Ovary (tissue), 3 donors: ENCODE measurements at regions not wholly inside any gene's neighbourhood (a gene's known extent, or its start where the extent isn't known, plus 50 kb on each side); places are given as distances from the start of the nearest gene placed in this dataset.

Source experiments
- CTCF ChIP-seq, 3 donors: fragments of 450-650 bp in 2 of 3; fragments of 200-600 bp in 1 of 3; IDR thresholded peaks; one replicate each; pipeline versions ENCODE4 v1.5.1 to v1.8.0; 2016 to 2022; ENCODE audit warnings: antibody characterized with exemption in 3 of 3, mild to moderate bottlenecking in 1 of 3
- EP300 ChIP-seq: sonication (generic); formaldehyde crosslinking; IDR thresholded peaks from one replicate; pipeline ENCODE4 v1.6.1; 2017; ENCODE audit warnings: antibody characterized with exemption
- POLR2A ChIP-seq: fragments of 450-650 bp; IDR thresholded peaks from one replicate; pipeline ENCODE4 v1.6.1; 2017; ENCODE audit warnings: antibody characterized with exemption, mild to moderate bottlenecking, moderate library complexity
- donor health status: DM: no; HTN: no; CAD: no.

GRCh38 chr2:239806276-239806675 is 218.9 kb downstream of the NDUFA10 start:
- TF ChIP-seq CTCF (IDR thresholded peaks at IDR 0.05) (no peak), POLR2A (no peak), EP300 (no peak)
